ENCODE measurements at regions not wholly inside any gene's neighbourhood (a gene's known extent, or its start where the extent isn't known, plus 50 kb on each side); places are given as distances from the start of the nearest gene placed in this dataset.

GRCh38 chr6:118401325-118401975, 146.6 kb upstream of the PLN start:
- WGBS, 2 donors: 53 to 61% methylated on average over 2 to 3 of the region's 3 CpGs
- no peaks in the 10 kb centered on the region for H3K27me3 ChIP-seq
- no peak for TF ChIP-seq POLR2A (IDR thresholded peaks at IDR 0.05)
- no peak for TF ChIP-seq CTCF (IDR thresholded peaks at IDR 0.05)

GRCh38 chr6:118403036-118403435, 145.1 kb upstream of the PLN start:
- intact Hi-C loops (cut with DNase I): no loop called here

More at GRCh38 chr6:118401325-118401975, 146.6 kb upstream of the PLN start:
- Histone ChIP-seq H3K4me1 (no peaks in the 10 kb centered on the region), H3K36me3 (no peaks in the 10 kb centered on the region), H3K27ac (no peak overlapping the region), H3K4me3 (no peak overlapping the region), H3K9me3 (no peaks in the 10 kb centered on the region)
- DNase-seq: no peak
- intact Hi-C loops (cut with DNase I): no loop called here

GRCh38 chr6:118408863-118409262, 139.2 kb upstream of the PLN start:
- Histone ChIP-seq H3K4me3 (no peak overlapping the region), H3K27ac (no peak overlapping the region), H3K36me3 (no peaks in the 10 kb centered on the region), H3K4me1 (no peaks in the 10 kb centered on the region), H3K9me3 (peaks cover 0 to 3% (median 0%) of the 10 kb centered on the region in 3 donors), H3K27me3 (no peaks in the 10 kb centered on the region)
- TF ChIP-seq CTCF (IDR thresholded peaks at IDR 0.05): no peak
- TF ChIP-seq POLR2A (IDR thresholded peaks at IDR 0.05): no peak
- DNase-seq: no peak
- intact Hi-C loops (cut with DNase I): no loop called here
- 92 to 96% methylated on average over 2 to 3 of the region's 5 CpGs for WGBS, 2 donors

More at GRCh38 chr6:118403036-118403435, 145.1 kb upstream of the PLN start:
- TF ChIP-seq POLR2A (IDR thresholded peaks at IDR 0.05): no peak
- Histone ChIP-seq H3K9me3 (no peaks in the 10 kb centered on the region), H3K27me3 (no peaks in the 10 kb centered on the region), H3K4me3 (no peak overlapping the region), H3K4me1 (no peaks in the 10 kb centered on the region), H3K27ac (no peak overlapping the region), H3K36me3 (no peaks in the 10 kb centered on the region)
- no peak for DNase-seq
- 61 to 65% methylated on average over 3 of the region's 3 CpGs for WGBS, 2 donors

GRCh38 chr6:118410001-118410400, 138.1 kb upstream of the PLN start:
- Histone ChIP-seq H3K27me3 (no peaks in the 10 kb centered on the region), H3K4me1 (no peaks in the 10 kb centered on the region), H3K27ac (no peak overlapping the region), H3K9me3 (peaks cover 0 to 3% (median 0%) of the 10 kb centered on the region in 3 donors), H3K36me3 (no peaks in the 10 kb centered on the region), H3K4me3 (no peak overlapping the region)
- DNase-seq: no peak
- 61 to 63% methylated on average over 2 of the region's 2 CpGs for whole genome bisulfite sequencing, 2 donors
- intact Hi-C loops (cut with DNase I): no loop called here
- TF ChIP-seq CTCF (IDR thresholded peaks at IDR 0.05): no peak
- TF ChIP-seq POLR2A (IDR thresholded peaks at IDR 0.05): no peak
